NB4 (cell line): ENCODE measurements at regions not wholly inside any gene's neighbourhood (a gene's known extent, or its start where the extent isn't known, plus 50 kb on each side); places are given as distances from the start of the nearest gene placed in this dataset.

Source experiments
- DNase-seq: peaks from one replicate; pipeline ENCODE4 v3.0.0; 2010; ENCODE audit warnings: low read depth
- H3K4me3 ChIP-seq: one replicate; pipeline ENCODE4 v1.5.1; 2011; ENCODE audit warnings: mild to moderate bottlenecking, low read depth, low read length, moderate library complexity
- MYC ChIP-seq: IDR thresholded peaks from 2 replicates; pipeline ENCODE4 v1.6.1; 2011; ENCODE audit warnings: low read depth, low read length
- POLR2A ChIP-seq: IDR thresholded peaks from 2 replicates; pipeline ENCODE4 v1.6.1; 2011; ENCODE audit warnings: mild to moderate bottlenecking; ENCODE audit not compliant: insufficient read length; ENCODE audit errors: extremely low read depth
- TF ChIP-seq, protein P1 (sequence below): IDR thresholded peaks from 2 replicates; pipeline ENCODE4 v1.6.1; 2011; ENCODE audit warnings: low read depth, low read length
- TF ChIP-seq, protein P2 (sequence below): IDR thresholded peaks from one replicate; pipeline ENCODE4 v1.5.1; 2012; ENCODE audit warnings: low read depth, low read length

DNA sequence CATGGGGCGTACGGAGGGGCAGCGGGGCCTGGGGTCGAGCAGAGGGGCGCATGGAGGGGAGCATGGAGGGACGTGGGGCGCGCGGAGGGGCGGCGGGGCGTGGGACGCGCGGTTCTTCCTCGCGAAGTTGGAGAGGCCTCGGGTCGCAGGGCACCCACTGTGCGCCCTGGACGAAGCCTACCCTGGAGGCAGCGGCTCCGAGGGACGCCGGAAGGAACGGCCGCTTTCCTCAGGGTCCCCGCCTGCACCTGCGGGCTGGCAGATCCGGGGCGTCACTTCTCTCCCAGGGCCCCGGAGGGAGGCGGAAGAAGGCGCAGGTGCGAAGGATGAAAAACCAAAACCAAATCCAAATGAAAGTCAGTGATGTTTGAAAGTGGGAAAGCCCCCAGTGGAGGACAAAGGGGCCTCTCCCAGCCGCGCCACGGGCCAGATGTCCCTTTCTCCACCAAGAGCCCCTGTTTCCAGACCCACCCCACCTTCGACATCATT is 142.1 kb upstream of the PDE10A start:
- no peak for DNase-seq
- TF ChIP-seq, protein P1, sequence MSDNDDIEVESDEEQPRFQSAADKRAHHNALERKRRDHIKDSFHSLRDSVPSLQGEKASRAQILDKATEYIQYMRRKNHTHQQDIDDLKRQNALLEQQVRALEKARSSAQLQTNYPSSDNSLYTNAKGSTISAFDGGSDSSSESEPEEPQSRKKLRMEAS, result no peak
- TF ChIP-seq POLR2A (no peak), MYC (no peak)
- TF ChIP-seq, protein P2, sequence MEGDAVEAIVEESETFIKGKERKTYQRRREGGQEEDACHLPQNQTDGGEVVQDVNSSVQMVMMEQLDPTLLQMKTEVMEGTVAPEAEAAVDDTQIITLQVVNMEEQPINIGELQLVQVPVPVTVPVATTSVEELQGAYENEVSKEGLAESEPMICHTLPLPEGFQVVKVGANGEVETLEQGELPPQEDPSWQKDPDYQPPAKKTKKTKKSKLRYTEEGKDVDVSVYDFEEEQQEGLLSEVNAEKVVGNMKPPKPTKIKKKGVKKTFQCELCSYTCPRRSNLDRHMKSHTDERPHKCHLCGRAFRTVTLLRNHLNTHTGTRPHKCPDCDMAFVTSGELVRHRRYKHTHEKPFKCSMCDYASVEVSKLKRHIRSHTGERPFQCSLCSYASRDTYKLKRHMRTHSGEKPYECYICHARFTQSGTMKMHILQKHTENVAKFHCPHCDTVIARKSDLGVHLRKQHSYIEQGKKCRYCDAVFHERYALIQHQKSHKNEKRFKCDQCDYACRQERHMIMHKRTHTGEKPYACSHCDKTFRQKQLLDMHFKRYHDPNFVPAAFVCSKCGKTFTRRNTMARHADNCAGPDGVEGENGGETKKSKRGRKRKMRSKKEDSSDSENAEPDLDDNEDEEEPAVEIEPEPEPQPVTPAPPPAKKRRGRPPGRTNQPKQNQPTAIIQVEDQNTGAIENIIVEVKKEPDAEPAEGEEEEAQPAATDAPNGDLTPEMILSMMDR, result no peak
- no peak overlapping the region for H3K4me3 ChIP-seq

DNA sequence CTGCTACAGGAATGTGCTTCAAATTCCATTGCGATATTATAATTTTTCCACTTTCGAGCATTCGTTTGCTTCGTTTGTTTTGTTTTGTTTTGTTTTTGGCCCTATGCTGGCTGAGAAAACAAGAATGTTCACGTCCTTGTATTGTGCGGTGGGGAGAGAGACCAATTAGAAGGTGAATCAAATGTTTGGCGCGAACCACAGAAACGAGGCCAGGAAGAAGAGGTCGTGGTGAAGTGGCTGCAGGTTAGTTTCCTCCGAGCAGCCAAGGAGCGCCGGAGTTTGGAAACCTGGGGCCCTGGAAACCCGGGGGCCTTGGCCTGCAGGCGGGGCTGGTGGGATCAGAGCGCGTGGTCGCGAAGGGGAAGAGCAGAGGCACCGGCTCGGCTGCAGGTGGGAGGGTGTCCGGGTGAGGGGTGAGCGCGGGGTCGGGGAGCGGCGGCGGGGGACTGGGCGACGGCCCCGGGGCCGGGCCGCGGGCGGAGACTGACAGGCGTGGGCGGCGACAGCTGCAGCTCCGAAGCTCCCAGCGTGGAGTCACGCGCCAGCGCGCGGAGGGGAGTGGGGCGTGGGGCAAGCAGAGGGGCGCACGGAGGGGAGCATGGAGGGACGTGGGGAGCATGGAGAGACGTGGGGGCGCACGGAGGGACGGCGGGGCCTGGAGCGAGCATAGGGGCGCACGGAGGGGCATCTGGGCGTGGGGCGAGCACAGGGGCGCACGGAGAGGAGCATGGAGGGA is 141.5 kb upstream of the PDE10A start:
- TF ChIP-seq, protein P1, result no peak
- TF ChIP-seq POLR2A, result no peak
- TF ChIP-seq, protein P2, result no peak
- no peak for TF ChIP-seq MYC
- H3K4me3 ChIP-seq, result no peak overlapping the region
- no peak for DNase-seq

DNA sequence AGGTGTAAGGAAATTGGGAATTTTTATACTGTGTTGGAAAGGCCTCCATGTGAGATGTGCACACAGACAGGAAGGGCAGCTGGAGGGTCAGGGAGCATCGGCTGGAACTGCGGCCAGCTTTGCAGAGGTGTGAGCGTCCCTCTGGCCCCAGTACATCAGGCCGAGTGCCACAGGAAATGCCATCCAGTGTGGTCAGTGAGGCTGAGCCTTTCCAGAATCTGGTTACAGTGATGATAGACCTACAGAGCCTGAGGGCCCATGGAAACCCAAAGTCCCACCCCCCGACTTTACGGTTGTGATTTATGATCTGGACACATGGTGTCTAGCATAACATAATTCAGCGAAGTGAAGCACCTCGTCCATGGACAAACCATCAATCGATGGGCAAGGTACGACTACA is 137.3 kb upstream of the PDE10A start:
- TF ChIP-seq, protein P2, result no peak
- TF ChIP-seq MYC, result no peak
- TF ChIP-seq, protein P1, result no peak
- no peak for TF ChIP-seq POLR2A
- no peak overlapping the region for H3K4me3 ChIP-seq
- no peak for DNase-seq

DNA sequence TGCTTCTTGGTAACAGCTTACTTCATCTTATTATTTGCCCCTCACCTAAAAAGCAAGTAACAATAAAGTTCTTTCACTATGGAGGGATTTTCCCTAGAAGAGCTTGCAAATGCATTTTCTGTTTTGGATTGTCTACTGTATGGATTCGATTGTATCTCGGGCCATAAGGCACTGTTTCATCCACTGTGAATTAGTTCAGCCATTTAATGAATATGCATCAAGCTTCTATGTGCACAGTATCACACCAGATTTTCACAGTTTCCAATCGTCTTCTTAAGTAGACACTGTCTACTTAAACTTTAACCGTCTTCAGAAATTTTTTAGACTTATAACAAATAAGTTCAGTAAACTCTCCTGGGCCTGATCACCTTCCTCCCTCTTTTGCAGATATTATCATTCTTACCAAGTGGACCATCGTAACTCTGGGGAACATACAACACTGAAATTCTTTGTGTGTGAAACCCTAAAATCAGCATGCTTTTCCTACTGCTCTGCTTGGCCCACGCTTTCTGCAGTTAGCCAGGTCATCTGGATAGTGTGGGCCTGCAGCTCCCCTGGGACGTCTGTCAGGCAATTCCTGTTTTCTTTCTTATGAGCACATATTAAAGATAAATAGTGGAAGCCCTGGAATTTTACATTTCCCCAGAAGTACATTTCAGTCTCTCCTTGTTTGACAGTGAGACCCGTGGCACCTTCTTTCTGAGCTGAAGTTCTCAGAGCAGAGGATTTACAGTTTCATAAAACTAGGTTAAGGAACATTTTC is 136.5 kb upstream of the PDE10A start:
- TF ChIP-seq POLR2A, result no peak
- TF ChIP-seq, protein P2, result no peak
- no peak for TF ChIP-seq MYC
- TF ChIP-seq, protein P1, result no peak
- no peak overlapping the region for H3K4me3 ChIP-seq
- DNase-seq, result no peak

DNA sequence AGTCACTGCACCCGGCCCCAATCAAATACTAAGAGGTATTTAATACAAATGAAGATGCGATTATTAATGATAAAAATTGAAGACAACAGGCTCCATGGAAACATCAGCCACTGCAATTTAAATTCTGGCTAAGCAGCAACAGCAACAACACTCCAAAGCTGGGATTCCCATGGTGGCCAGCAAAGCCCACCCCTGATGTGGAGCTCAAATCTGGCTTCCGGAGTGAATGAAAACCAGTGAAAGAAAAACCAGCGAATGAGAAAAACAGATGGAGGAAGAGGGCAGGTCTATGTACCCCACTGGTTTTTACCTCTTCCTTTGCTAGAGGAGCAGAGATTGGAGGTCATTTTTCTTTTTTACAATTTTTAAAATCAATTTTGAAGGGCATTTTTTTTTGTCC is 135.9 kb upstream of the PDE10A start:
- H3K4me3 ChIP-seq, result no peak overlapping the region
- no peak for TF ChIP-seq MYC
- TF ChIP-seq, protein P2, result no peak
- TF ChIP-seq, protein P1, result no peak
- TF ChIP-seq POLR2A, result no peak
- DNase-seq, result no peak
